Testis (tissue), 2 donors: ENCODE measurements at regions not wholly inside any gene's neighbourhood (a gene's known extent, or its start where the extent isn't known, plus 50 kb on each side); places are given as distances from the start of the nearest gene placed in this dataset.

Source experiments
- DNase-seq: peaks from one replicate; pipeline ENCODE4 v3.0.0-alpha.2; 2019
- H3K27ac ChIP-seq, 2 donors: fragments of 200-600 bp; sonication (generic); one replicate each; pipeline ENCODE4 v1.5.1; 2019
- H3K27me3 ChIP-seq: fragments of 200-600 bp; sonication (generic); one replicate; pipeline ENCODE4 v1.5.1; 2019
- H3K36me3 ChIP-seq: fragments of 200-600 bp; sonication (generic); one replicate; pipeline ENCODE4 v1.5.1; 2017; ENCODE audit warnings: low read depth; ENCODE audit errors: missing control alignments
- H3K4me1 ChIP-seq: fragments of 200-600 bp; sonication (generic); one replicate; pipeline ENCODE4 v1.5.1; 2019
- H3K4me3 ChIP-seq, 2 donors: fragments of 200-600 bp; sonication (generic); one replicate each; pipeline ENCODE4 v1.5.1; 2017 to 2019
- H3K9me3 ChIP-seq: fragments of 200-600 bp; sonication (generic); one replicate; pipeline ENCODE4 v1.5.1; 2017
- CTCF ChIP-seq, 3 experiments: fragments of 450-650 bp in 2 of 3; fragments of 200-600 bp in 1 of 3; sonication (generic) in 1 of 3; IDR thresholded peaks; one replicate each; pipeline ENCODE4 v1.5.1; 2016 to 2019; ENCODE audit warnings: antibody characterized with exemption in 3 of 3, mild to moderate bottlenecking in 2 of 3, moderate library complexity in 1 of 3
- POLR2A ChIP-seq: fragments of 450-650 bp; IDR thresholded peaks from one replicate; pipeline ENCODE4 v1.6.1; 2017; ENCODE audit warnings: antibody characterized with exemption, mild to moderate bottlenecking, moderate library complexity
- WGBS, 2 donors: methylation state at CpG; one replicate each; pipeline ENCODE4 v1.1.5; 2018; 5-methylcytosine and 5-hydroxymethylcytosine counted together
- intact Hi-C: fragments of 100-400 bp; cut with DNase I; formaldehyde crosslinking; loops from one replicate; pipeline ENCODE4 v1.15.1; 2023; ENCODE audit warnings: low total_unique reads

- H3K27ac ChIP-seq: peak overlapping the region in 1 of 2 donors; percentile 4
These were observed 109.5 kb downstream of the CDC42EP3 start for GRCh38 chr2:37561615-37562569.

DNA sequence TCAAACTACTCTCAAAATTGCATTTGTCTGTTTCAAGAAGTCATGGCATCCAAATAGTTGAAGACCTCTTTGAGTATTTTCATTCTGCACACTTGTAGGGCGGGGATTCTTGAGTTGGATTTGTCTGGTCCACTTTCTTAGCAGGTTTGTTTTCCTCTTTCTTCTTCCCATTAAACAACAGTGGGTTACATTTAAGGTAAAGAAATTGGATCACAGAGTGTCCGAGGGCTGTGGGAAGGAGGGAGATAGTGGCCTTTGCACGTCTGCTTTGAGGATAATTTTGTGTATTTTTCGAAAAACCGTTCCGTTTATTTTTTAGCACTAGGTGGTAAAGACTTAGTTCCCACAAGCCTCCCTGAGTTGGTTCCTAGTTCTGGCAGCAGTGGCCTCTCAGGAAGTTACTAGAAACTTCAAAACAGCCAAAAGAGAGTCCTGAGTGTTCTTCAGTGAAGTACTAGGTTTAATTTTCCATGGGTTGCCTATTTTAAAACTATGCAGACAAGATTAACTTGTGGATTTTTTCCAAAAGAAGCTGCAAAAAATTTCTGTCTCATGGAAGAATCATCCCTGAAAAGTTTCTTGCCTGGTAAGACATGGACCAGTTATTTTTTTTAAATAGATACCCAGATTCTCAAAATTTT is 107.9 kb downstream of the CDC42EP3 start:
- H3K4me1 ChIP-seq: peaks cover 13% of the 10 kb centered on the region
- no peaks in the 10 kb centered on the region for H3K27me3 ChIP-seq
- H3K9me3 ChIP-seq: no peaks in the 10 kb centered on the region
- intact Hi-C loops: no loop called here
- TF ChIP-seq CTCF (IDR thresholded peaks at IDR 0.05): no peak
- TF ChIP-seq POLR2A: no peak
- H3K4me3 ChIP-seq: no peak overlapping the region
- peak overlapping the region; percentile 39 to 46 for H3K27ac ChIP-seq
- 55 to 58% methylated on average over 6 of the region's 6 CpGs for WGBS, 2 donors
- no peaks in the 10 kb centered on the region for H3K36me3 ChIP-seq
- DNase-seq: no peak

More at GRCh38 chr2:37561615-37562569, 109.5 kb downstream of the CDC42EP3 start:
- Histone ChIP-seq H3K27me3 (no peaks in the 10 kb centered on the region), H3K36me3 (no peaks in the 10 kb centered on the region), H3K4me1 (peaks cover 13% of the 10 kb centered on the region), H3K9me3 (no peaks in the 10 kb centered on the region), H3K4me3 (no peak overlapping the region)
- peak; percentile 62 for DNase-seq
- WGBS, 2 donors: 61 to 71% methylated on average over 5 of the region's 5 CpGs
- TF ChIP-seq CTCF (IDR thresholded peaks at IDR 0.05): no peak
- TF ChIP-seq POLR2A: no peak
- intact Hi-C loops: no loop called here

DNA sequence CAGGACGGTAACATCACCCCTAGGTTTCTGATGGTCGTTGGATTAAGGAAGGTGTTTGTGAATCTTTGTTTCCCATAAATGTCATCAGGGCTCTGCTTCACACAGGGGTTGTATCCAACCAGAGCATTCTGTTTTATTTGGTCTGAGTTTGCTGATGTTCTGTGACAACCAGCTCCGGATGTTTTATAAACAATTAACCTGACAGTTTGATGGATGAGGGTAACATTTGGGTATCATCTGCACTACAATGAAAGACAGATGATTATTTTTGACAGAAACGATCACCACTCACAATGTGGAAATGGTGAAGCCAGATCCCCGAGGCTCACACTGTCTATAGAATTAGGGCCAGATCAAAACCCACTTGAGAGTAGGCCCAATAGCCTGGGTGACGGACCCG is 107.1 kb downstream of the CDC42EP3 start:
- intact Hi-C loops: no loop called here
- no peak for DNase-seq
- TF ChIP-seq POLR2A: no peak
- Histone ChIP-seq H3K27ac (peak overlapping the region; percentile 39 to 46), H3K4me1 (peaks cover 13% of the 10 kb centered on the region), H3K9me3 (no peaks in the 10 kb centered on the region), H3K4me3 (no peak overlapping the region), H3K27me3 (no peaks in the 10 kb centered on the region), H3K36me3 (no peaks in the 10 kb centered on the region)
- 78 to 86% methylated on average over 7 of the region's 7 CpGs for WGBS, 2 donors

DNA sequence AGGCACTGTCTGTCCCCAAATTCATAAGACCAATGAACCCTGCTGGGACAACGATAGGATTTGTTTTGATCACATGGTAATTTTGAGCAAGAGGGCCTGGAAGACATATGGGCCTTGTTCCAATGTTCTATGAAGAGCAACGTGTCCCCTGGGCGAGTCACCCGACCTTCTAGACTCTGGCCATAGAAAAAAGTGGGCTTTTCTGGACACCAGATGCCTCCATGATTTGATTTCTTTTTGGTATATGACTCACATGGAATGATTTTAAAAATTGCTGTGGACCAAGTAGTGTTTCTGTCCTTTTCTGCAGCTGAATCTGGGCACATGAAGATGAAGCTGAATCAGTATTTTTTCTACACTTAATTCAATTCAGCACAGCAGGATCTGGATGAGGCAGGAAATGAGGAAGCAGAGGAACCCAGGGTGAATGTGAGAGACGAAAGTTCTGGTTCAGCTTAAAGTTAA is 104.9 kb downstream of the CDC42EP3 start:
- TF ChIP-seq CTCF (IDR thresholded peaks at IDR 0.05) (no peak), POLR2A (no peak)
- Histone ChIP-seq H3K4me1 (peaks cover 14% of the 10 kb centered on the region), H3K27ac (peak overlapping the region in 1 of 2 donors; percentile 75), H3K9me3 (no peaks in the 10 kb centered on the region), H3K27me3 (no peaks in the 10 kb centered on the region), H3K36me3 (no peaks in the 10 kb centered on the region), H3K4me3 (no peak overlapping the region)
- WGBS, 2 donors: 50 to 51% methylated on average over 5 of the region's 5 CpGs
- DNase-seq: no peak
- intact Hi-C loops: no loop called here

DNA sequence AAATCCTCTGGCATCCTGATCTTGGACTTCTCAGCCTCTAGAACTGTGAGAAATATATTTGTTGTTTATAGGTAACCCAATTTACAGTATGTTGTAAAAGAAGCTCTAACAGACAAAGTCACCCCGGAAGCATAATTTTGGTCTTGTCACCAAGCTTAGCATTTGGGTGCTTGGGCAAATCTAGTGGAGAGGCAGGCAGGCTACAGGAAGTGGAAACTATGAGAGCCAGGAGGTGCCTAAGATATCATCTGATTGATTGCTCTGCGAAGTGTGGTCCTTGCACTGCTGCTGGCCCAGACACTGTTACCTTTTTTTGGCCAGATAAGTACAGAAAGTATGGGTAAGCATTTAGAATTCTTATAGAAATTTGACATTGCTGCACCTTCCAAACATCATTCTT is 102.9 kb downstream of the CDC42EP3 start:
- DNase-seq: no peak
- TF ChIP-seq CTCF (IDR thresholded peaks at IDR 0.05) (no peak), POLR2A (no peak)
- H3K4me3 ChIP-seq: no peak overlapping the region
- H3K9me3 ChIP-seq: no peaks in the 10 kb centered on the region
- no peak overlapping the region for H3K27ac ChIP-seq
- H3K27me3 ChIP-seq: no peaks in the 10 kb centered on the region
- intact Hi-C loops: no loop called here
- 89 to 93% methylated on average over 2 of the region's 2 CpGs for WGBS, 2 donors
- peaks cover 9% of the 10 kb centered on the region for H3K4me1 ChIP-seq
- H3K36me3 ChIP-seq: no peaks in the 10 kb centered on the region
